Smooth muscle cell (in vitro differentiated cells): ENCODE measurements at regions not wholly inside any gene's neighbourhood (a gene's known extent, or its start where the extent isn't known, plus 50 kb on each side); places are given as distances from the start of the nearest gene placed in this dataset.

Experiments
- DNase-seq: peaks from one replicate; lab custom pipeline; 2025; ENCODE audit not compliant: unreplicated experiment; lab: John Stamatoyannopoulos, UW
- H2AFZ ChIP-seq: fragments of 200-600 bp; sonication (generic); 2 replicates; pipeline ENCODE4 v1.6.0; 2016; ENCODE audit warnings: antibody characterized with exemption, low read depth, mild to moderate bottlenecking
- H3F3A ChIP-seq: fragments of 200-600 bp; sonication (generic); 2 replicates; pipeline ENCODE4 v1.6.0; 2017; ENCODE audit warnings: antibody characterized with exemption, low read depth
- H3K27ac ChIP-seq: fragments of 200-600 bp; sonication (generic); 2 replicates; pipeline ENCODE4 v1.5.1; 2016; ENCODE audit warnings: low read depth, mild to moderate bottlenecking
- H3K27me3 ChIP-seq: fragments of 200-600 bp; sonication (generic); 2 replicates; pipeline ENCODE4 v1.6.1; 2016; ENCODE audit warnings: low read depth, mild to moderate bottlenecking
- H3K36me3 ChIP-seq: fragments of 200-600 bp; sonication (generic); 2 replicates; pipeline ENCODE4 v1.5.1; 2016; ENCODE audit warnings: low read depth
- H3K4me1 ChIP-seq: fragments of 200-600 bp; sonication (generic); 2 replicates; pipeline ENCODE4 v1.5.1; 2016; ENCODE audit warnings: low read depth
- H3K4me2 ChIP-seq: fragments of 200-600 bp; sonication (generic); 2 replicates; pipeline ENCODE4 v1.6.0; 2016; ENCODE audit warnings: mild to moderate bottlenecking
- H3K4me3 ChIP-seq: fragments of 200-600 bp; sonication (generic); 2 replicates; pipeline ENCODE4 v1.5.1; 2016; ENCODE audit warnings: mild to moderate bottlenecking
- H3K79me2 ChIP-seq: fragments of 200-600 bp; sonication (generic); 2 replicates; pipeline ENCODE4 v1.6.0; 2016; ENCODE audit warnings: low read depth, mild to moderate bottlenecking
- H3K9ac ChIP-seq: fragments of 200-600 bp; sonication (generic); 2 replicates; pipeline ENCODE4 v1.6.0; 2016; ENCODE audit warnings: low read depth
- H3K9me3 ChIP-seq: fragments of 200-600 bp; sonication (generic); replicated peaks from 2 replicates; pipeline ENCODE4 v1.5.1; 2016; ENCODE audit warnings: low read depth
- H4K20me1 ChIP-seq: fragments of 200-600 bp; sonication (generic); 2 replicates; pipeline ENCODE4 v1.6.0; 2016; ENCODE audit warnings: low read depth
- WGBS: methylation state at CpG from one replicate; pipeline ENCODE4 v1.1.7; 2016; ENCODE audit warnings: low lambda C conversion rate; 5-methylcytosine and 5-hydroxymethylcytosine counted together
- TF ChIP-seq, protein P1 (sequence below): fragments of 200-600 bp; sonication (generic); IDR thresholded peaks from 2 replicates; pipeline ENCODE4 v1.5.1; 2017; ENCODE audit warnings: borderline replicate concordance, mild to moderate bottlenecking, antibody characterized with exemption; ENCODE audit not compliant: insufficient read depth, poor library complexity, severe bottlenecking

DNA sequence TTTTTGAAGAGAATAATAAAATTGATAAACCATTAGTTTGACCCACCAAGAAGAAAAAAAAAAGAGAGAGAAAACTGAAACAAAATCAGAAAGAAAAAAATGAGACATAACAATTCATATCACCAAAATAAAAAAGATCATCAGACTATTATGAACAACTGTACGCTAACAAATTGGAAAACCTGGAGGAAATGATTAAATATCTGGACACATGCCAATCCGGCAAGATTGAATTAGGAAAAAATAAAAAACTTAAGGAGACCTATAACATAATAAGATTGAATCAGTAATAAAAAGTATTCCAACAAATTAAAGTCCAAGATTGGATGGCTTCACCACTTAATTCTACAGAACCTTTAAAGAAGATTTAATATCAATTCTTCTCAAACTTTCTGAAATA is 136.7 kb downstream of the CASP12 start:
- Histone ChIP-seq H3F3A (no peaks in the 10 kb centered on the region), H3K36me3 (no peaks in the 10 kb centered on the region), H3K79me2 (no peaks in the 10 kb centered on the region), H3K9ac (no peak overlapping the region), H3K4me1 (no peaks in the 10 kb centered on the region), H3K27me3 (no peaks in the 10 kb centered on the region), H3K4me3 (no peak overlapping the region), H3K27ac (no peak overlapping the region), H3K9me3 (no peaks in the 10 kb centered on the region), H4K20me1 (no peaks in the 10 kb centered on the region), H3K4me2 (no peak overlapping the region), H2AFZ (no peak overlapping the region)
- 98% methylated on average over 2 of the region's 2 CpGs for WGBS
- DNase-seq, result no peak
- TF ChIP-seq, protein P1, sequence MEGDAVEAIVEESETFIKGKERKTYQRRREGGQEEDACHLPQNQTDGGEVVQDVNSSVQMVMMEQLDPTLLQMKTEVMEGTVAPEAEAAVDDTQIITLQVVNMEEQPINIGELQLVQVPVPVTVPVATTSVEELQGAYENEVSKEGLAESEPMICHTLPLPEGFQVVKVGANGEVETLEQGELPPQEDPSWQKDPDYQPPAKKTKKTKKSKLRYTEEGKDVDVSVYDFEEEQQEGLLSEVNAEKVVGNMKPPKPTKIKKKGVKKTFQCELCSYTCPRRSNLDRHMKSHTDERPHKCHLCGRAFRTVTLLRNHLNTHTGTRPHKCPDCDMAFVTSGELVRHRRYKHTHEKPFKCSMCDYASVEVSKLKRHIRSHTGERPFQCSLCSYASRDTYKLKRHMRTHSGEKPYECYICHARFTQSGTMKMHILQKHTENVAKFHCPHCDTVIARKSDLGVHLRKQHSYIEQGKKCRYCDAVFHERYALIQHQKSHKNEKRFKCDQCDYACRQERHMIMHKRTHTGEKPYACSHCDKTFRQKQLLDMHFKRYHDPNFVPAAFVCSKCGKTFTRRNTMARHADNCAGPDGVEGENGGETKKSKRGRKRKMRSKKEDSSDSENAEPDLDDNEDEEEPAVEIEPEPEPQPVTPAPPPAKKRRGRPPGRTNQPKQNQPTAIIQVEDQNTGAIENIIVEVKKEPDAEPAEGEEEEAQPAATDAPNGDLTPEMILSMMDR, result no peak

DNA sequence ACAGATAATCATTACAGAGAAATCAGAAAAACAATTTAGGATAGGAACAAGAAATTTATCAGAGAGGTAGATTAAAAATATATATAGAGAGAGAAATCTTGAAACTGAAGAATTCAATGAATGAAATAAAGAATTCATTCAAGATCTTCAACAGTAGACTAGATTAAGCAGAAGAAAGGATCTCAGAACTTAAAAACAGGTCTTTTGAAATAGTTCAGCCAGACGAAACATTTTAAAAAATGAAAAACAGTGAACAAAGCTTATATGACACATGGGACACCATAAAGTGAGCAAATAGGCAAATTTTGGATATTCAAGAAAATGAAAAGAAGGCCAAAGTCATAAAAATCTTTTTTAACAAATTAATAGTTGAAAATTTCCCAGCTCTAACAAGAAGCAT is 138.8 kb downstream of the CASP12 start:
- Histone ChIP-seq H3F3A (no peaks in the 10 kb centered on the region), H3K36me3 (no peaks in the 10 kb centered on the region), H2AFZ (no peak overlapping the region), H3K79me2 (no peaks in the 10 kb centered on the region), H4K20me1 (no peaks in the 10 kb centered on the region), H3K4me3 (no peak overlapping the region), H3K9me3 (no peaks in the 10 kb centered on the region), H3K27me3 (no peaks in the 10 kb centered on the region), H3K4me1 (no peaks in the 10 kb centered on the region), H3K27ac (no peak overlapping the region), H3K4me2 (no peak overlapping the region), H3K9ac (no peak overlapping the region)
- 82% methylated on average over 1 of the region's 1 CpG for WGBS
- TF ChIP-seq, protein P1, result no peak
- DNase-seq, result no peak

DNA sequence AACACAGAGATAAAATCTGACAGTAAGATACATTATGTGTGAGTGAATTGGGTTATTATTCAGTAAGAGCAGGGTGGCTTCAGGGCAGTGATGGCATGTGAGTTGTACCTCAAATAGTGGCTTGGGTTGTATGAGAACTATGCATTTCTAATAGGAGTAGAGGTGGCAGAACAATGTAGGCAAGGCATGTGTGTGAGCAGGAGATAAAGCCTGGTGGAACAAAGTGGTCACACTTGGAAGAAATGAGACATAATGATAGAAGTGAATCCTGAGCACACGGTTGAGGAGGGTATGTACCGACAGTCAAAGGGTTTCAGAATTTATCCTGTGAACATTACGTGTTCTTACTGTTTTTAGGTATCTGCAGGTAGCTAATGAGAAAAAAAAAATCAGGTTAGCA is 159.3 kb downstream of the CASP12 start:
- H3F3A ChIP-seq, result no peaks in the 10 kb centered on the region
- H3K4me2 ChIP-seq, result no peak overlapping the region
- H3K9ac ChIP-seq, result no peak overlapping the region
- H2AFZ ChIP-seq, result no peak overlapping the region
- no peak for DNase-seq
- H4K20me1 ChIP-seq, result no peaks in the 10 kb centered on the region
- WGBS, result 65% methylated on average over 3 of the region's 3 CpGs
- TF ChIP-seq, protein P1, result no peak
- H3K79me2 ChIP-seq, result no peaks in the 10 kb centered on the region
- no peak overlapping the region for H3K4me3 ChIP-seq
- H3K4me1 ChIP-seq, result no peaks in the 10 kb centered on the region
- no peaks in the 10 kb centered on the region for H3K36me3 ChIP-seq
- H3K27ac ChIP-seq, result no peak overlapping the region
- no peaks in the 10 kb centered on the region for H3K9me3 ChIP-seq
- H3K27me3 ChIP-seq, result no peaks in the 10 kb centered on the region

DNA sequence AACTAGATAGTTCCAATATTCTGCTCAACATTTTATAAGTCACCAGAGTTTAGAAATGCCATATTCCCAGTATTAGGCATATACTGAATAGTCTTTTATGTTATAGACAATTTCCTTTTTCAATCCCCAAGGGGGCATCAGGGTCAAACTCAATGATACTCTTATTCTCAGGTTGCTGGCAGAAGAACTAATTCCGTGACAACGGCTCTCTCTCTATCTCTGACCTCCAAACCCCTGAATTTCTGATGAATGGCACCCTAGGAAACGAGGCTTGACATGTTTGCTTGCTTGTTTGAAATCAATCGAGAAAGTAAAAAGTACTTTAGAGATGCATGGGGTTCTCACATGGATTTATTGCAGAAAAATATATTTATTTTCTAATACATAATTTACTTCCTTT is 160.1 kb downstream of the CASP12 start:
- H3K27me3 ChIP-seq, result no peaks in the 10 kb centered on the region
- WGBS, result 97% methylated on average over 4 of the region's 4 CpGs
- no peaks in the 10 kb centered on the region for H3K36me3 ChIP-seq
- no peak overlapping the region for H3K9ac ChIP-seq
- no peaks in the 10 kb centered on the region for H3K4me1 ChIP-seq
- no peak overlapping the region for H2AFZ ChIP-seq
- H3K9me3 ChIP-seq, result no peaks in the 10 kb centered on the region
- no peak for DNase-seq
- TF ChIP-seq, protein P1, result no peak
- H4K20me1 ChIP-seq, result no peaks in the 10 kb centered on the region
- H3K27ac ChIP-seq, result no peak overlapping the region
- H3F3A ChIP-seq, result no peaks in the 10 kb centered on the region
- no peaks in the 10 kb centered on the region for H3K79me2 ChIP-seq
- H3K4me2 ChIP-seq, result no peak overlapping the region
- H3K4me3 ChIP-seq, result no peak overlapping the region
